Pancreas (tissue), 10 donors: ENCODE measurements at regions not wholly inside any gene's neighbourhood (a gene's known extent, or its start where the extent isn't known, plus 50 kb on each side); places are given as distances from the start of the nearest gene placed in this dataset.

Experiments used
- ATAC-seq, 4 donors: fragments of 200-7000 bp; cut with Tn5 transposase; one replicate each; pipeline versions ENCODE4 v1.8.0 to v1.9.1; 2020; ENCODE audit warnings: mild to moderate bottlenecking in 4 of 4, moderate library complexity in 4 of 4
- DNase-seq, 6 donors: peaks; one replicate each; pipeline ENCODE4 v3.0.0-alpha.2; 2020
- FAIRE-seq: peaks from 2 replicates; lab custom pipeline; 2012; peaks lifted over from hg19 to GRCh38; lab: Jason Lieb, UNC
- H3K27ac ChIP-seq, 4 donors: fragments of 200-600 bp; sonication (generic); 1 replicate in 3 of 4; 2 replicates in 1 of 4; pipeline versions ENCODE4 v1.5.0 to v1.8.0; 2020
- H3K27me3 ChIP-seq, 4 donors: fragments of 200-600 bp; one replicate each; pipeline ENCODE4 v1.8.0; 2021
- H3K36me3 ChIP-seq, 3 donors: fragments of 200-600 bp; sonication (generic) in 1 of 3; one replicate each; pipeline versions ENCODE4 v1.5.0 to v1.8.0; 2020 to 2021
- H3K4me1 ChIP-seq, 3 donors: fragments of 200-600 bp; one replicate each; pipeline ENCODE4 v1.8.0; 2021
- H3K4me3 ChIP-seq, 4 donors: fragments of 200-600 bp; sonication (generic) in 2 of 4; one replicate each; pipeline versions ENCODE4 v1.5.0 to v1.8.0; 2020 to 2021
- H3K9me3 ChIP-seq, 4 donors: fragments of 200-600 bp; one replicate each; pipeline ENCODE4 v1.8.0; 2021
- CTCF ChIP-seq, 4 donors: fragments of 200-600 bp; sonication (generic) in 3 of 4; IDR thresholded peaks; one replicate each; pipeline versions ENCODE4 v1.5.0 to v1.8.0; 2021; ENCODE audit warnings: antibody characterized with exemption in 4 of 4
- WGBS, 2 donors: extraction: QIAGEN DNeasy Blood & Tissue Kit; methylation state at CpG; one replicate each; pipeline ENCODE4 v1.1.7; 2013; 5-methylcytosine and 5-hydroxymethylcytosine counted together
- intact Hi-C, 3 donors: fragments of 100-400 bp; cut with DNase I; formaldehyde crosslinking; loops; one replicate each; pipeline versions ENCODE4 v1.11.1 to v1.14.2; 2022
- donor health status: healthy with polysubstance abuse.
- donor health status: DM: no; HTN: no; CAD: no; lungs with moderate emphysema.
- donor health status: DM: no; HTN: no; CAD: no.
- donor health status: control.
- donor health status: control.
- donor health status: Bipolar disorder and iron deficiency.
- donor health status: DM: yes; HTN: yes; CAD: no.
- donor health status: DM: no; HTN: no; CAD: no.
- donor health status: DM: no; HTN: no; CAD: no.
- donor health status: DM: yes; HTN: yes; CAD: no.

- ATAC-seq, result no peak
- intact Hi-C loops, result no loop called here
- TF ChIP-seq CTCF (IDR thresholded peaks at IDR 0.05), result no peak
- H3K36me3 ChIP-seq, result no peaks in the 10 kb centered on the region
- no peak for DNase-seq
- H3K4me3 ChIP-seq, result no peak overlapping the region
- no peak for FAIRE-seq
- no peaks in the 10 kb centered on the region for H3K9me3 ChIP-seq
- H3K27ac ChIP-seq, result no peak overlapping the region
- H3K27me3 ChIP-seq, result no peaks in the 10 kb centered on the region
- H3K4me1 ChIP-seq, result no peaks in the 10 kb centered on the region
- 60 to 70% methylated on average over 2 of the region's 2 CpGs for WGBS, 2 donors
These were observed 203.1 kb downstream of the FNDC1 start for GRCh38 chr6:159372333-159372732.

- Histone ChIP-seq H3K27me3 (no peaks in the 10 kb centered on the region), H3K4me3 (no peak overlapping the region), H3K27ac (no peak overlapping the region), H3K36me3 (no peaks in the 10 kb centered on the region), H3K4me1 (no peaks in the 10 kb centered on the region), H3K9me3 (no peaks in the 10 kb centered on the region)
- intact Hi-C loops, result no loop called here
- ATAC-seq (no peak), FAIRE-seq (no peak), DNase-seq (no peak)
- TF ChIP-seq CTCF (IDR thresholded peaks at IDR 0.05), result no peak
- 58 to 80% methylated on average over 4 of the region's 4 CpGs for WGBS, 2 donors
These were observed 191.1 kb downstream of the FNDC1 start for GRCh38 chr6:159360306-159360705.

- WGBS, 2 donors, result 52 to 60% methylated on average over 8 of the region's 8 CpGs
- Histone ChIP-seq H3K27ac (no peak overlapping the region), H3K27me3 (no peaks in the 10 kb centered on the region), H3K36me3 (no peaks in the 10 kb centered on the region), H3K9me3 (no peaks in the 10 kb centered on the region), H3K4me1 (no peaks in the 10 kb centered on the region), H3K4me3 (no peak overlapping the region)
- ATAC-seq (no peak), DNase-seq (no peak), FAIRE-seq (no peak)
- TF ChIP-seq CTCF (IDR thresholded peaks at IDR 0.05), result no peak
- intact Hi-C loops, result no loop called here
These were observed 190.5 kb downstream of the FNDC1 start for GRCh38 chr6:159359581-159360297.

GRCh38 chr6:159358562-159358961, 189.4 kb downstream of the FNDC1 start:
- H3K27me3 ChIP-seq, result no peaks in the 10 kb centered on the region
- ATAC-seq (no peak), DNase-seq (no peak), FAIRE-seq (no peak)
- 58 to 79% methylated on average over 4 of the region's 4 CpGs for WGBS, 2 donors
- H3K9me3 ChIP-seq, result no peaks in the 10 kb centered on the region
- H3K4me1 ChIP-seq, result no peaks in the 10 kb centered on the region
- no peak for TF ChIP-seq CTCF (IDR thresholded peaks at IDR 0.05)
- H3K36me3 ChIP-seq, result no peaks in the 10 kb centered on the region
- no peak overlapping the region for H3K4me3 ChIP-seq
- intact Hi-C loops, result no loop called here
- H3K27ac ChIP-seq, result no peak overlapping the region

GRCh38 chr6:159357211-159357915, 188.2 kb downstream of the FNDC1 start:
- no peak for DNase-seq
- no peak for FAIRE-seq
- intact Hi-C loops, result no loop called here
- Histone ChIP-seq H3K36me3 (no peaks in the 10 kb centered on the region), H3K27ac (no peak overlapping the region), H3K9me3 (no peaks in the 10 kb centered on the region), H3K27me3 (no peaks in the 10 kb centered on the region), H3K4me1 (no peaks in the 10 kb centered on the region), H3K4me3 (no peak overlapping the region)
- no peak for TF ChIP-seq CTCF (IDR thresholded peaks at IDR 0.05)
- no peak for ATAC-seq
- 43 to 55% methylated on average over 7 of the region's 7 CpGs for WGBS, 2 donors
